IPS-18c (cell line): ENCODE measurements at regions not wholly inside any gene's neighbourhood (a gene's known extent, or its start where the extent isn't known, plus 50 kb on each side); places are given as distances from the start of the nearest gene placed in this dataset.
"Not testable (repeated sequence)": the region's sequence is repeated elsewhere in the genome, so short reads cannot be mapped to it uniquely, and the experiment has no call there.

Experiments
- H3K4me3 ChIP-seq: 2 replicates; pipeline ENCODE4 v1.7.0; 2013; ENCODE audit warnings: low read depth, mild to moderate bottlenecking, low read length, moderate library complexity; ENCODE audit not compliant: insufficient read depth
- H3K9me3 ChIP-seq: one replicate; pipeline ENCODE4 v1.6.1; 2013; ENCODE audit warnings: mild to moderate bottlenecking, low read length, moderate library complexity; ENCODE audit not compliant: control insufficient read depth, insufficient read depth

DNA sequence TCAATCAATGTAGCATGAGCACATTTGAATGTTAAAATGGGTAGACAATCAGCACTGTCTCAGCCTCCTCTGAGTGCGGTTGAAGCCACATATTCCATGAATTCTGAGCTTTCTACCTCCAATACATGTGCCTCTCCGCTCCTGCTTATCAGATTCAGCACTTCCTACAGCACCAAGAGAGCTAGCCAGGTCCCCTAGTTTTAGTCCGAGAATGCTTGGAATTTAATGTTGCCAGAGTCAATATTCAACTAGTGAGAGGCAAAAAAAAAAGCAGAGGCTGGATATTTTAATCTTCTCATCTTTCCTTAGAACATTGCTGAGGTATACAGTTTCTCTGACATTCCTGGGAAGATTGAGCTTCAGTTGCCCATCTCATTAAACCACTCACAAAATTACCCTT, 1979.1 kb upstream of the CDH9 start:
- Histone ChIP-seq H3K4me3 (no peak overlapping the region), H3K9me3 (no peaks in the 10 kb centered on the region)

DNA sequence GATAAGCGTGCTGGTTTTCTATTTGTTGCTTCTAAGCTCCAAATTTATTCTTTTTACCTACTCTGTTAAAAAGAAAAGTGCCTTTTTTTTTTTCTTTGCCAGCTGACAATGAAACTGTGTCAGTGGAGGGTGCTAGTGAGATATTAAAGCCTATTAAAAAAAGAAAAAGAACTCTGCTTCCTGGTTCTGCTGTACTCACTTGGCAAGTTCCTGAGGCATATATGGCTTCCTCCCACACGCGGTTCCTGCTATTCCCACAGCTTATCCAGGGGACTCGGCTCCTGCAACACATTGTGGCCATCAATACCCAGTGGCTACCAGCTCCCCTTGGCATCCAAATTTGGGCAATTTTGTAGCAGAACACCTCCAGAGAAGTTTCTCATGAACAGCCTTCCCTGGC, 1977.7 kb upstream of the CDH9 start:
- Histone ChIP-seq H3K9me3 (no peaks in the 10 kb centered on the region), H3K4me3 (no peak overlapping the region)

DNA sequence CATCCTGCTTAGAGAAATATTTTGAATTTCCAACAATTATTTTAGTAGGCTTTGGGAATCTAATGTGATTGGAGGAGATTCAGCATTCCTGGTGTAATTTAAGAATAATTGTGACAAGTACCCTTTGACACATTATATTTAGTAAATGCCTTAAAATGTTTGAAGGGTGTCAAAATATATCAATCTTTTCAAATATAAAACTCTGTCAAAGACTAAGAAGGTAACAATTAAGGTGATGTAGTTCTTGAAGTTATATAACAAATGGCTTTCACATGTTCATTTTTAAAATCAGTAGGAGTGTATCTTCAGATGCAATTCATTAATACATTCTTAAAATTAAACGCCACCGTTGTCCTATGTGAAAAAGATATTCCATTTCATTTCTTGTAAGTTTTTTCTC, 1977.1 kb upstream of the CDH9 start:
- Histone ChIP-seq H3K4me3 (no peak overlapping the region), H3K9me3 (no peaks in the 10 kb centered on the region)

DNA sequence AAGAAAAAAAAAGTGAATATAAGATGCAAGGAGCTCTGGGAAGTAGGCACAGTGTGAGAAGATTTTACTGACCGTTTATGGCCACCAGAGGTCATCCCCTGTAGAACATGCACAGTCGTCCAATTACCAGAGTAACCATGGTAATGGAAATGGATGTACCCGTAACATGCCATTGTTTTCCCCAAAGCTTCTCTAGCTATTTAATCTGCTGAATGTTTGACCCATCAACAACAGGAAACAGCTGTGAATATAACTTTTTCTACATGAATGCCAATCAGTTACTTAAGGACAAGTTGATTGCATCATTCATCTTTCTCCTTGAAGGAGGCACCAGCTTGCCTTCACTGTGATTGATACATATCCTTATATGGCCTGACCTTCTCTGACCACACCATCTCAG, 1967.0 kb upstream of the CDH9 start:
- no peak overlapping the region for H3K4me3 ChIP-seq
- no peaks in the 10 kb centered on the region for H3K9me3 ChIP-seq

DNA sequence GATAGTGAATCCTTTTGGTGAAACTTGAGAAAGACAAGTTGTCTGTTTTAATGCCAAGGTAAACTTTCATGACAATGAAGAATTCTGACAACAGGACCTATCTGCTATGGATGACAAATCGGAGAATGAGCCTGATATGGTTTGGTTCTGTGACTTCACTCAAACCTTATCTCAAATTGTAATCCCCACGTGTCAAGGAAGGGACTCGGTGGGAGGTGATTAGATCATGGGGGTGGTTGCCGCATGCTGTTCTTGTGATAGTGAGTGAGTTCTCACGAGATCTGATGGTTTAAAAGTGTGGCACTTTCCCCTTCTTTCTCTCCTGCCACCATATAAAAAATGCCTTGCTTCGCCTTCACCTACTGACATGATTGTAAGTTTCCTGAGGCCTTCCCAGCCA, 1964.1 kb upstream of the CDH9 start:
- no peaks in the 10 kb centered on the region for H3K9me3 ChIP-seq
- H3K4me3 ChIP-seq, result no peak overlapping the region

DNA sequence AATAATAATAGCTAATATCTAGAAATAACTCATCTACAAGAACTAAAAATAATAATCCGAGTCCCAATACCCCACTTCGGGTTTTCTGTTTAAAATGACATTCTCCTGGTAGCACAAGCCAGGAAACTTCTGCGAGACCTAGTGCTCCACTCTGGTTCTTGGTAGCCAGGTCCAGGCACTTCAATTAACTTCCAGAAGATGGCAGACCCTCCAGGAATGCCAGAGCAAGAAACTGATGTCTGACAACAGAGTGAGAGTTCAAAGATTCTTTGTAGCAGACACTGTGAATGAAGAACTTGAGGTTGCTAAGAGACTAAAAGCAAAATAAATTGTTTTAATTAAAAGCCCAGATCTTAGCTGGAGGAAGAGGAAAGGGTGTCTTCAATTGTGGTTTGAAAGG, 1963.3 kb upstream of the CDH9 start:
- H3K4me3 ChIP-seq, result no peak overlapping the region
- no peaks in the 10 kb centered on the region for H3K9me3 ChIP-seq

DNA sequence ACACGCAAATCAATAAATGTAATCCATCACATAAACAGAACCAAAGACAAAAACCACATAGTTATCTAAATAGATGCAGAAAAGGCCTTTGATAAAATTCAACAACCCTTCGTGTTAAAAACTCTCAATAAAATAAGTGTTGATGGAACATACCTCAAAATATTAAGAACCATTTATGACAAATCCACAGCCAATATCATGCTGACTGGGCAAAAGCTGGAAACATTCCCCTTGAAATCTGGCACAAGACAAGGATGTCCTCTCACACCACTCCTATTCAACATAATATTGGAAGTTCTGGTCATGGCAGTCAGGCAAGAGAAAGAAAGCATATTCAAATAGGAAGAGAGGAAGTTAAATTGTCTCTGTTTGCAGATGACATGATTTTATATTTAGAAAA, 1946.3 kb upstream of the CDH9 start:
- H3K9me3 ChIP-seq, result no peaks in the 10 kb centered on the region
- H3K4me3 ChIP-seq, result no peak overlapping the region

DNA sequence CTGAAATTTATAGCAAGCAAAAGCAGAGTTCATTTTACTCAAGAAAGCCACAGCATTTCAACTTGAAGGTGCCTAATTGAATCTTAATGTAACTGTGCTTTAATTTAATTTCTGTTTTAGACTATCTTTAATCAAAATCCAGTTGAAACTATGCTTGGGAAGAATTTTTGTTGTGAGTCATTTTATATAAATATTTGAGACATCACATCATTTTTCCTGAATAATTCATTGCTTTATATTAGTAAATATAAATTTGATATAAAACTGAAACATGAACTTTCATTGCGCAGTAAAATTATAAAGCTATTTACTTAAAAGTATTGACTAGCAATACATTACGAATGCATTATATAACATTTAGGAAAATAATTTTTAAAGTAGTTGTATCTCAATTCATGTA, 1937.1 kb upstream of the CDH9 start:
- no peaks in the 10 kb centered on the region for H3K9me3 ChIP-seq
- H3K4me3 ChIP-seq, result no peak overlapping the region

DNA sequence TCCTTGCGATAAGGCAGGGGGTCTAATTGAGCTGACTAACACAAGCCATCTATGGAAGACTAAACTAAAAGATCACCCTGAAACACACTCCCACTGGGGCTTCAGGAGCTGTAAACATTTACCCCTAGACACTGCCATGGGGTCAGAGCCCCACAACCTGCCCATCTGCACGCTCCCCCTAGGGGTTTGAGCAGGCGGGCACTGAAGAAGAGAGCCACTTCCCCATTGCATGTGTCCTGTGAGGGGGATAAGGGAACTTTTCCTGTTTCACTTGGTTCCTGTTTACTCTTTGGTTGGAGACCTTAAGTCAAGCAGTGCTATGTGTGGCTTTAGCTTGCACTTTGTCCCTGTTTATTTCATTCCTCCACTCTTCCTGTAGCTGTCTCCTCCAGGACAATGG, 1929.5 kb upstream of the CDH9 start:
- no peak overlapping the region for H3K4me3 ChIP-seq
- no peaks in the 10 kb centered on the region for H3K9me3 ChIP-seq

DNA sequence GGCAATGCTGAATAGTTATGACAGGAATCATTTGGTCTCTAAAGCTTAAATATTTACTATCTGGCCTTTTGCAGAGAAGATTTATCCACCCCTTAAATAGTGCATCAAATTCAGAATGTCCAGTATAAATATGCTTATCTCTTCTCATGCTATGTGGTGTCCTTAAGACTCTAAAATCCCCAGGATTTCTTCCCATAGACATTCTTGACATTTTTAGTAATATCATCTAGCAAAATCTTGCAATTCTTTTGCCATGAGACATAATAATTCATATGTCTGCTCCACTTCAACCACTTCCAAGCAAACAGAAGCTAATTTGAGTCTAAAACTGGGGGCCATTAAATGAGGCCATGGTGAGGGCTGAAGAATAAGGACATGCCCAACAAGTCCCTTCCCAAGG, 1923.4 kb upstream of the CDH9 start:
- Histone ChIP-seq H3K4me3 (no peak overlapping the region), H3K9me3 (no peaks in the 10 kb centered on the region)

DNA sequence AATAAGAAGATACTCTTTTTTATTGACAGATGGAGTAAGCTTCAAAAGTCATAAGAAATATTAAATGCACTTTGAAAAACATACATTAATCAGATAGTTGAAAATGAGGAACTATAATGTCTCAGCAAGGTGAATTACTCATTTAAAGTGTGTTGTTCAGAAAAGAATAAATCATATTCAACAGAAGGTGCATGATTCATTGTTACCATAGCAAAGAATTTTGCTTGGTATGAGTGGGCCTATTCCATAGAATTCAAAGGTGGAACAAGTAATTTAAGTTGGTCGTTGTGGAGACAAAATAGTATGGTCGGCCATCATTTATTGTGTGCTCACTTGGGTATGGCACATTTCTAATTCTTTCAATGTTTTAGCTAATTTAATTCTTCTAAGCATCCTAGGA, 1920.2 kb upstream of the CDH9 start:
- H3K4me3 ChIP-seq, result no peak overlapping the region
- no peaks in the 10 kb centered on the region for H3K9me3 ChIP-seq

DNA sequence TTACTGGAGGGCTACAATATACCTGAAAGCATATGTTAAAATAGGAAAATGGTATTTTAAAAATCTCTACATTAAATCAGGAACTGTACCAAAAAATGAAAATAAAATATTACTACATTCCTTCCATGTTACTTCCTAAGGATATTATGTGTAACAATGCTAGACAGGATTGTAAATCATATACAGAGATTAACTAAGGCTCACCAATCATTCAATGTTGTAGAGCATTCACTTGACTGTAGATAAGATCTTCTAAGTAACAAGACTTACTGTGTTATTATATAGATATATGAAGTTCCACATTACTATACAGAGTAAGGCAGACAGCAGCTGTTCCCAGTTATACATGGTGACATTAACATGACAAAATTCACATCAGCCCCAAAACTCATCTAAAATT, 1919.1 kb upstream of the CDH9 start:
- H3K4me3 ChIP-seq, result no peak overlapping the region
- H3K9me3 ChIP-seq, result no peaks in the 10 kb centered on the region

DNA sequence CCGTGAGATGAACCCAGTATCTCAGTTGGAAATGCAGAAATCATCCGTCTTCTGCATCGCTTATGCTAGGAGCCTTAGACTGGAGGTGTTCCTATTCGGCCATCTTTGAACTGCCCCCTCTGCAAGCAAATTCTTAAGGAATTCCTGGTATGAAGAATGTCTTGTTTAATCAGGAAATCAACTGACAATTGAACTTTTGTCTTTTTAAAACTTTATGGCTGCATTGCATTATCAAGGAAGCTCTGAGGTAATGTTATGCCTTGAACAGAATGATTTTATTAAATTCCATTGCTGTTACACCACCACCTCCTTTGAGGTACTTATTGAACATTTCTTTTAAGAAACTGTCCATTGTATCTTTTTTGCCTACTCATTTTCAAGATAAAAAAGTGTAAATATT, 1915.7 kb upstream of the CDH9 start:
- peaks cover 4% of the 10 kb centered on the region for H3K9me3 ChIP-seq
- no peak overlapping the region for H3K4me3 ChIP-seq

DNA sequence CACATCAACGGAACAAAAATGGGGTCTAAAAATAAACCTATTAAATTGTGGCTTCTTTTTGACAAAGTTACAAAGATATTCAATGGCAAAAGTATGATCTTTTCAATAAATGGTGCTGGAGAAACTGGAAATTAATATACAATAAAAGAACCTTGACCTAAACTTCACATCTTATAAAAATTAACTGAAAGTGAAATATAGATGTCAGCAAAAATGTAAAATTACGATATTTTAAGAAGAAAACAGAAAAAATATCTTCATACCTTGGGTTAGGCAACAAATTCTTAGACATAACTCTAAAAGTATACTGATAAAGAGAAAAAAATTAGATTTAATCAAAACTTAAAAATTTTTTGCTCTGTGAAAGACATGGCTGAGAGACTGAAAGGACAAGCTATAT, 1909.5 kb upstream of the CDH9 start:
- Histone ChIP-seq H3K9me3 (peaks cover 4% of the 10 kb centered on the region), H3K4me3 (no peak overlapping the region)

DNA sequence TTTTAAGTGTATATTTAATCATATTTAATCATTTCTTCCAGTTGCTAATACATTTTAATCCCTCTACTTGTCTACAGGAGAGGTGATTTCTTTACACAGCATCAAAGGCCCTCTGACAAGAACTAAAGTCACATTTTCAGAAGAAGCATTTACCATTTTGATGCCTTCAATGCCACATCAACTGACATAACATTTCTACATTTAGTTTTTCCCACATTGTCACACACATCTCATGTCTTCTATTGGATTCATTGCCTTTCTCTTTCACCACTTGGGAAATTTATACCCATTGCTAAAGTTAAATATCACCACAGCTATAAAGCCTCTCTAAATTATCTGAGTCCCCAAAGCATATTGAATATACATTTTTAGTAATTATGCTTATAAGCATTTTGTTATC, 1907.5 kb upstream of the CDH9 start:
- Histone ChIP-seq H3K4me3 (no peak overlapping the region), H3K9me3 (peaks cover 4% of the 10 kb centered on the region)

DNA sequence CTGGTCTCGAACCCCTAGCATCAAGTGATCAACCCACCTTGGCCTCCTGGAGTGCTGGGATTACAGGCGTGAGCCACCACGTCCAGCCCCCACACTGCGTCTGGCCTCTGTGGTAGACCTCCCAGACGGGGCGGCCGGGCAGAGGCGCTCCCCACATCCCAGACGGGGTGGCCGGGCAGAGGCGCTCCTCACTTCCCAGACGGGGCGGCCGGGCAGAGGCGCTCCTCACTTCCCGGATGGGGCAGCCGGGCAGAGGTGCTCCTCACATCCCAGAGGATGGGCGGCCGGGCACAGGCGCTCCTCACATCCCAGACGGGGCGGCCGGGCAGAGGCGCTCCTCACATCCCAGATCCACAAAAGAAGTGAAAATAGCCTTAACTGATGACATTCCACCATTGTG, 1891.0 kb upstream of the CDH9 start:
- H3K9me3 ChIP-seq, H3K4me3 ChIP-seq: not testable (repeated sequence)

DNA sequence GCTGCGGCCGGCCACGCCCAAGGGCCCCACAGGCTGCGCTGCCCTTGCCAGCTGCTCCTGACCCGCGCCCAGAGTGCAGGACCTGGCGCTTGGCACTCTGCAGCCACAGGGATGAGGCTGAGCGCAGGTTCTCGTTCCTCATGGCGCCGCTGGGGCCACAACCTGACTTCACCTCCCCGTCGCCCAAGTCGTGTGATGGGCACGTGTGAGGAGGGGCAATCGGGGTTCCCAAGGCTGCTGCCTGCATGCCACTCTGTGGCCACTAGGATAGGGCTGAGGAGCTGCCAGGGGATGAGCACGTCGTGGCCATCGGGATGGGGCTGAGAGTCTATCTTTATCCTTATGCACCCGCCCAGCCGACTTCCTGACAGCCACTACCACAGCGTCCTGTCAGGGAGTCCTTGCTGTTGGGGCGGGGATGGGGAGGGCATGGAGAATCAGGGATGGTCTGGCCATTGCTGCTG, 1890.0 kb upstream of the CDH9 start:
- not testable (repeated sequence) for H3K9me3 ChIP-seq, H3K4me3 ChIP-seq

DNA sequence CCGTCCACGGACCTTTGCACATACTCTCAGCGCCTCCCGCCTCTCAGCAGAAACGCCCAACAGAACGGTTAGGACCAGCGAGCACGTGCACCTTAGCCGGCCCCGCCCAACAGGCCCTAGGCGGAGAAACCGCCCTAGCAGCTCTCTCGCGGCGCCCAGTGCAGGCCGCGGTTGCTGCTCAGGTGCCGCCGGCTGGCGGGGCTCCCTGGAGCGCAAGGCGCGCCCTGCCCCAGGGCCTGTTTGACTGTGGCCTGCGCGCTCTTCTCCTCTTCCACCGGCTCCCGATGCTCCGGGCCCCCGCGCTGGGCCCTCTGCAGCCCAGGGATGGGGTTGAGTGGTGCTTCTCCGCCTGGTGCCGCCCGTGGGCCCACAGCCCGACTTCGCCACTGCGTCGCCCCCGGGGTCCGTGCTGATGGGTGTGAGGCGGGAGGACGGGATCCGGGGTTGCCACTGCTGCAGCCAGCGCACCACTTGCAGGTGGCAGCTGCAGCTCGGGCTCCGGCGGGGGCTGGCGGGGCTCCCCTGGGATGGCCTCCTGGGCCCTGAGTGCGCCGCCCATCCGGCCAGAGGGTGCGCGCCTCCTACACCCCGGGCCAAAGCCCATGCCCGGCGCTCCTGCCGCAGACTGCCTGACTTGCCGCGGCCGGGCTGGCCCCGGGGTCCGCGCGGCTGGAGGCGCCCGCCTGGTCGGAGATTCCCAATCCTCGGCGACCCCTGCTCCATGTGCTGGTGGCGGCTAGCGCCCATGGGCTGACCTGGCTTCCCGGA, 1889.4 kb upstream of the CDH9 start:
- H3K4me3 ChIP-seq, result no peak overlapping the region
- peaks cover 4% of the 10 kb centered on the region for H3K9me3 ChIP-seq

DNA sequence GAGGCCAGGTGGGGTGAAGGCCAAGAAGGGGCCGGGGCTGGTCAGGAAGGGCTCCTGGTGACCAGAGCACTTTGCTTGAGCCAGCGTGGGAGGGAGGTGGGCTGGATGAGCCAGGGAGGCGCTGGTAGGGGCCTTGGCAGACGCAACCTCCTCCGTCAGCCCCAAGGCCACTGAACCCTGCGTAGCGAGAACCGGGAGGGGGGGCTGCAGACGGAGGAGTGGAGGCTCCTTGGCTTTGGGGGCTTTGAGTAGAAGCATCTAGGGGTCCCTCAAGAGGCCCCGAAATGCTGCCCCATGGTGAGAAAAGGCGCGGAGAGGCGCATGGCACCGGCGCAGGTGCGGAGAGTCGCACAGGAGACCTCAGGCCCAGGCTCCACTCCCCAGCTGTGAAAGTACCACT, 1888.0 kb upstream of the CDH9 start:
- no peak overlapping the region for H3K4me3 ChIP-seq
- H3K9me3 ChIP-seq, result peaks cover 4% of the 10 kb centered on the region
